WTC11 (cell line): ENCODE measurements at regions not wholly inside any gene's neighbourhood (a gene's known extent, or its start where the extent isn't known, plus 50 kb on each side); places are given as distances from the start of the nearest gene placed in this dataset.

ENCODE experiments used
- ATAC-seq: fragments of 200-7000 bp; cut with Tn5 transposase; 2 replicates; pipeline ENCODE4 v1.10.0; 2021; ENCODE audit warnings: mild to moderate bottlenecking, moderate library complexity
- CTCF ChIA-PET: fragments of 300-600 bp; sonication (Branson Sonifier 250); formaldehyde crosslinking; loops from one replicate; lab custom pipeline; 2021; ENCODE audit warnings: antibody characterized with exemption; lab: Charles Lee
- POLR2A ChIA-PET: fragments of 350-600 bp; sonication (Branson Sonifier 250); formaldehyde crosslinking; loops from one replicate; lab custom pipeline; 2021; ENCODE audit warnings: antibody characterized with exemption; lab: Charles Lee
- DNase-seq: peaks from one replicate; pipeline ENCODE4 v3.0.0; 2021; ENCODE audit warnings: low spot score
- H3K27ac Mint-ChIP-seq: 2 replicates; pipeline ENCODE4 v1.8.0; 2021; ENCODE audit warnings: mixed read lengths
- H3K27me3 Mint-ChIP-seq: 2 replicates; pipeline ENCODE4 v1.8.0; 2021; ENCODE audit warnings: low read depth, mild to moderate bottlenecking, moderate library complexity, mixed read lengths
- H3K36me3 Mint-ChIP-seq: 2 replicates; pipeline ENCODE4 v1.8.0; 2021; ENCODE audit warnings: mixed read lengths
- H3K4me1 Mint-ChIP-seq: 2 replicates; pipeline ENCODE4 v1.8.0; 2022; ENCODE audit warnings: mixed read lengths
- H3K4me3 Mint-ChIP-seq: 2 replicates; pipeline ENCODE4 v1.8.0; 2021; ENCODE audit warnings: mild to moderate bottlenecking, moderate library complexity, mixed read lengths
- H3K9me3 Mint-ChIP-seq: 2 replicates; pipeline ENCODE4 v1.8.0; 2021; ENCODE audit warnings: mixed read lengths
- ATF6 ChIP-seq: sonication (generic); formaldehyde crosslinking; IDR thresholded peaks from 2 replicates; pipeline ENCODE4 v1.8.1; 2023; ENCODE audit warnings: mild to moderate bottlenecking, missing genetic modification reagents
- CREB1 ChIP-seq: sonication (generic); formaldehyde crosslinking; IDR thresholded peaks from 2 replicates; pipeline ENCODE4 v1.8.0; 2023; ENCODE audit warnings: mild to moderate bottlenecking, missing genetic modification reagents
- EMX1 ChIP-seq: fragments of 250-450 bp; sonication (Bioruptor Pico); IDR thresholded peaks from 2 replicates; pipeline ENCODE4 v1.8.0; 2021; ENCODE audit warnings: mild to moderate bottlenecking
- ESRRA ChIP-seq: sonication (generic); formaldehyde crosslinking; IDR thresholded peaks from 2 replicates; pipeline ENCODE4 v1.8.1; 2022; ENCODE audit warnings: mild to moderate bottlenecking, missing genetic modification reagents, borderline replicate concordance
- FOXJ3 ChIP-seq: sonication (generic); formaldehyde crosslinking; IDR thresholded peaks from 2 replicates; pipeline ENCODE4 v1.9.0; 2021; ENCODE audit warnings: missing genetic modification reagents, mild to moderate bottlenecking, borderline replicate concordance
- FOXK1 ChIP-seq: sonication (generic); formaldehyde crosslinking; IDR thresholded peaks from 2 replicates; pipeline ENCODE4 v1.8.0; 2022; ENCODE audit warnings: mild to moderate bottlenecking, moderate library complexity, missing genetic modification reagents
- FOXP1 ChIP-seq: sonication (generic); formaldehyde crosslinking; IDR thresholded peaks from 2 replicates; pipeline ENCODE4 v1.8.0; 2022; ENCODE audit warnings: missing genetic modification reagents, mild to moderate bottlenecking, moderate library complexity, borderline replicate concordance
- JAZF1 ChIP-seq: fragments of 250-450 bp; sonication (Bioruptor Pico); IDR thresholded peaks from 2 replicates; pipeline ENCODE4 v1.9.0; 2021; ENCODE audit warnings: moderate library complexity, mild to moderate bottlenecking, inconsistent platforms
- NFE2L1 ChIP-seq: sonication (generic); formaldehyde crosslinking; IDR thresholded peaks from 2 replicates; pipeline ENCODE4 v1.8.1; 2023; ENCODE audit warnings: missing genetic modification reagents
- NR1H2 ChIP-seq: sonication (generic); formaldehyde crosslinking; IDR thresholded peaks from 2 replicates; pipeline ENCODE4 v1.9.0; 2021; ENCODE audit warnings: mild to moderate bottlenecking, moderate library complexity, missing genetic modification reagents
- RORB ChIP-seq: fragments of 250-450 bp; sonication (Bioruptor Pico); IDR thresholded peaks from 2 replicates; pipeline ENCODE4 v1.9.0; 2021; ENCODE audit warnings: mild to moderate bottlenecking
- SMAD3 ChIP-seq: sonication (generic); formaldehyde crosslinking; IDR thresholded peaks from 2 replicates; pipeline ENCODE4 v1.8.0; 2022; ENCODE audit warnings: missing genetic modification reagents, mild to moderate bottlenecking, borderline replicate concordance
- TEAD1 ChIP-seq: sonication (generic); formaldehyde crosslinking; IDR thresholded peaks from 2 replicates; pipeline ENCODE4 v1.8.0; 2022; ENCODE audit warnings: mild to moderate bottlenecking, missing genetic modification reagents
- ZNF138 ChIP-seq: sonication (generic); formaldehyde crosslinking; conservative IDR thresholded peaks from 2 replicates; pipeline ENCODE4 v1.8.1; 2022; ENCODE audit warnings: mild to moderate bottlenecking, moderate library complexity, missing genetic modification reagents
- ZNF425 ChIP-seq: fragments of 250-450 bp; sonication (Bioruptor Pico); conservative IDR thresholded peaks from 2 replicates; pipeline ENCODE4 v1.9.0; 2021; ENCODE audit warnings: mild to moderate bottlenecking
- ZSCAN18 ChIP-seq: fragments of 250-450 bp; sonication (Bioruptor Pico); IDR thresholded peaks from 2 replicates; pipeline ENCODE4 v2.1.2; 2022; ENCODE audit warnings: mild to moderate bottlenecking, moderate library complexity
- TF ChIP-seq, protein P1 (sequence below): sonication (generic); formaldehyde crosslinking; IDR thresholded peaks from 2 replicates; pipeline ENCODE4 v1.8.1; 2022; ENCODE audit warnings: mild to moderate bottlenecking, moderate library complexity, missing genetic modification reagents
- TF ChIP-seq, protein P2 (sequence below): sonication (generic); formaldehyde crosslinking; IDR thresholded peaks from 2 replicates; pipeline ENCODE4 v1.8.0; 2023; ENCODE audit warnings: missing genetic modification reagents
- TF ChIP-seq, protein P3 (sequence below): sonication (generic); formaldehyde crosslinking; IDR thresholded peaks from 2 replicates; pipeline ENCODE4 v1.8.0; 2023; ENCODE audit warnings: mild to moderate bottlenecking, missing genetic modification reagents
- TF ChIP-seq, protein P4 (sequence below): sonication (generic); formaldehyde crosslinking; IDR thresholded peaks from 2 replicates; pipeline ENCODE4 v1.8.0; 2022; ENCODE audit warnings: mild to moderate bottlenecking, missing genetic modification reagents

DNA sequence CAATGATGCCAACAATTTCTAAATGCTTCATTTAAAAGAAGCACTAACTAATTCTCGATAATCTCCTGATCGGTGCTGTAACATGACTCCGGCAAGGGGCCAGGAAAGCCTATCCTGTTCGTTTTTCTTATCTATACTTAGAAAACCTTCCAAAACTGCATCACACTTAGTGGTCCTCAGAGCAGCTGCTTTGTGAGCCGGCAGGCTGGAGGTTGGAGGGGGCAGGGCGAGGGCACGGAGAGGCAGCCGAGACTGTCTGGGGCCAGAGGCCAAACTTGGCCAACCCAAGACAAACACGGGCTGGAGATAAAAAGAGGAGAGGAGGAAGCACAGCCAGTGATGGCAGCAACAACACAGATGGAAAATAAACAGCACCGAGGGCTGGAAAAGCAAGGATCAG lies 455.7 kb downstream of the BCOR start:
- CTCF ChIA-PET = no interaction called here
- H3K27ac Mint-ChIP-seq = no peak overlapping the region
- H3K4me3 Mint-ChIP-seq = no peak overlapping the region
- peaks cover 11% of the 10 kb centered on the region; the same call in 1 of the 2 replicates for H3K9me3 Mint-ChIP-seq
- H3K4me1 Mint-ChIP-seq = peaks cover 24% of the 10 kb centered on the region
- POLR2A ChIA-PET = no interaction called here
- ATAC-seq (no peak), DNase-seq (no peak)
- no peaks in the 10 kb centered on the region for H3K36me3 Mint-ChIP-seq
- TF ChIP-seq RORB (no peak), FOXJ3 (no peak), ZNF425 (no peak), SMAD3 (CRISPR knock-in tag) (no peak), ESRRA (CRISPR knock-in tag) (no peak), ZNF138 (no peak), CREB1 (no peak), NR1H2 (CRISPR knock-in tag) (no peak), ZSCAN18 (CRISPR knock-in tag) (no peak)
- H3K27me3 Mint-ChIP-seq = no peaks in the 10 kb centered on the region; the same call in 1 of the 2 replicates

DNA sequence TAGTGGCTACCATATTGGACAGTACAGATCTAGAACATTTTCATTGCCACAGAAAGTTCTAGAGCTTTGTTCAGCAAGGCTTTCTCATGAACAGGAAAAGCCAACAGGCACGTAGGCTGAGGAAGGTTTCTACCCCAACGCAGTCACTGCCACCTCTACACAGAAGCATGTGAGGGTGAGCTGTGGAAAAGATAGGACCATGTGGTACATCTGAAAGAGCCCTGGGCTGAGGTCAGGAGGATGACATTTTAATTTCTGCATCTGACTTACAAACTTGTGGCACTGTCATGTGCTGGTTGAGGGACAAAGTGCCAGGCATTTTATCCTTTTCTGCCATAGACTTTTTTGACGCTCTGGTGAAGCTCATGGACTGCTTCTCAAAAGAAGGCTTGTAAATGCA lies 454.2 kb downstream of the BCOR start:
- Mint-ChIP-seq H3K4me1 (peaks cover 24% of the 10 kb centered on the region), H3K36me3 (no peaks in the 10 kb centered on the region), H3K27me3 (no peaks in the 10 kb centered on the region; the same call in 1 of the 2 replicates)
- DNase-seq (no peak), ATAC-seq (no peak)
- TF ChIP-seq FOXK1 = no peak
- no peak for TF ChIP-seq ZSCAN18 (CRISPR knock-in tag)
- TF ChIP-seq FOXP1 (CRISPR knock-in tag) = no peak
- no peak for TF ChIP-seq ATF6 (CRISPR knock-in tag)
- TF ChIP-seq EMX1 (CRISPR knock-in tag) = no peak
- no peak for TF ChIP-seq TEAD1 (CRISPR knock-in tag)
- TF ChIP-seq, protein P1, sequence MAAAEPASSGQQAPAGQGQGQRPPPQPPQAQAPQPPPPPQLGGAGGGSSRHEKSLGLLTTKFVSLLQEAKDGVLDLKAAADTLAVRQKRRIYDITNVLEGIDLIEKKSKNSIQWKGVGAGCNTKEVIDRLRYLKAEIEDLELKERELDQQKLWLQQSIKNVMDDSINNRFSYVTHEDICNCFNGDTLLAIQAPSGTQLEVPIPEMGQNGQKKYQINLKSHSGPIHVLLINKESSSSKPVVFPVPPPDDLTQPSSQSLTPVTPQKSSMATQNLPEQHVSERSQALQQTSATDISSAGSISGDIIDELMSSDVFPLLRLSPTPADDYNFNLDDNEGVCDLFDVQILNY (CRISPR knock-in tag) = no peak
- TF ChIP-seq, protein P2, sequence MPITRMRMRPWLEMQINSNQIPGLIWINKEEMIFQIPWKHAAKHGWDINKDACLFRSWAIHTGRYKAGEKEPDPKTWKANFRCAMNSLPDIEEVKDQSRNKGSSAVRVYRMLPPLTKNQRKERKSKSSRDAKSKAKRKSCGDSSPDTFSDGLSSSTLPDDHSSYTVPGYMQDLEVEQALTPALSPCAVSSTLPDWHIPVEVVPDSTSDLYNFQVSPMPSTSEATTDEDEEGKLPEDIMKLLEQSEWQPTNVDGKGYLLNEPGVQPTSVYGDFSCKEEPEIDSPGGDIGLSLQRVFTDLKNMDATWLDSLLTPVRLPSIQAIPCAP = no peak
- TF ChIP-seq, protein P3, sequence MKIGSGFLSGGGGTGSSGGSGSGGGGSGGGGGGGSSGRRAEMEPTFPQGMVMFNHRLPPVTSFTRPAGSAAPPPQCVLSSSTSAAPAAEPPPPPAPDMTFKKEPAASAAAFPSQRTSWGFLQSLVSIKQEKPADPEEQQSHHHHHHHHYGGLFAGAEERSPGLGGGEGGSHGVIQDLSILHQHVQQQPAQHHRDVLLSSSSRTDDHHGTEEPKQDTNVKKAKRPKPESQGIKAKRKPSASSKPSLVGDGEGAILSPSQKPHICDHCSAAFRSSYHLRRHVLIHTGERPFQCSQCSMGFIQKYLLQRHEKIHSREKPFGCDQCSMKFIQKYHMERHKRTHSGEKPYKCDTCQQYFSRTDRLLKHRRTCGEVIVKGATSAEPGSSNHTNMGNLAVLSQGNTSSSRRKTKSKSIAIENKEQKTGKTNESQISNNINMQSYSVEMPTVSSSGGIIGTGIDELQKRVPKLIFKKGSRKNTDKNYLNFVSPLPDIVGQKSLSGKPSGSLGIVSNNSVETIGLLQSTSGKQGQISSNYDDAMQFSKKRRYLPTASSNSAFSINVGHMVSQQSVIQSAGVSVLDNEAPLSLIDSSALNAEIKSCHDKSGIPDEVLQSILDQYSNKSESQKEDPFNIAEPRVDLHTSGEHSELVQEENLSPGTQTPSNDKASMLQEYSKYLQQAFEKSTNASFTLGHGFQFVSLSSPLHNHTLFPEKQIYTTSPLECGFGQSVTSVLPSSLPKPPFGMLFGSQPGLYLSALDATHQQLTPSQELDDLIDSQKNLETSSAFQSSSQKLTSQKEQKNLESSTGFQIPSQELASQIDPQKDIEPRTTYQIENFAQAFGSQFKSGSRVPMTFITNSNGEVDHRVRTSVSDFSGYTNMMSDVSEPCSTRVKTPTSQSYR = no peak
- TF ChIP-seq NFE2L1 (CRISPR knock-in tag) = no peak
- TF ChIP-seq JAZF1 (CRISPR knock-in tag) = no peak
- no peak for TF ChIP-seq ZNF138
- TF ChIP-seq, protein P4, sequence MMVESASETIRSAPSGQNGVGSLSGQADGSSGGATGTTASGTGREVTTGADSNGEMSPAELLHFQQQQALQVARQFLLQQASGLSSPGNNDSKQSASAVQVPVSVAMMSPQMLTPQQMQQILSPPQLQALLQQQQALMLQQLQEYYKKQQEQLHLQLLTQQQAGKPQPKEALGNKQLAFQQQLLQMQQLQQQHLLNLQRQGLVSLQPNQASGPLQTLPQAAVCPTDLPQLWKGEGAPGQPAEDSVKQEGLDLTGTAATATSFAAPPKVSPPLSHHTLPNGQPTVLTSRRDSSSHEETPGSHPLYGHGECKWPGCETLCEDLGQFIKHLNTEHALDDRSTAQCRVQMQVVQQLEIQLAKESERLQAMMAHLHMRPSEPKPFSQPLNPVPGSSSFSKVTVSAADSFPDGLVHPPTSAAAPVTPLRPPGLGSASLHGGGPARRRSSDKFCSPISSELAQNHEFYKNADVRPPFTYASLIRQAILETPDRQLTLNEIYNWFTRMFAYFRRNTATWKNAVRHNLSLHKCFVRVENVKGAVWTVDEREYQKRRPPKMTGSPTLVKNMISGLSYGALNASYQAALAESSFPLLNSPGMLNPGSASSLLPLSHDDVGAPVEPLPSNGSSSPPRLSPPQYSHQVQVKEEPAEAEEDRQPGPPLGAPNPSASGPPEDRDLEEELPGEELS (CRISPR knock-in tag) = no peak
- TF ChIP-seq, all 79 proteins: peak for 0
- no peak overlapping the region for H3K27ac Mint-ChIP-seq
- no peak overlapping the region for H3K4me3 Mint-ChIP-seq
- ChIA-PET CTCF (no interaction called here), POLR2A (no interaction called here)
- H3K9me3 Mint-ChIP-seq = peaks cover 6% of the 10 kb centered on the region; the same call in 1 of the 2 replicates
